T-helper 22 cell (primary cell): ENCODE measurements at regions not wholly inside any gene's neighbourhood (a gene's known extent, or its start where the extent isn't known, plus 50 kb on each side); places are given as distances from the start of the nearest gene placed in this dataset.

ENCODE experiments used
- DNase-seq: peaks from one replicate; pipeline ENCODE4 v3.0.0-alpha.2; 2020; ENCODE audit warnings: low read depth

DNA sequence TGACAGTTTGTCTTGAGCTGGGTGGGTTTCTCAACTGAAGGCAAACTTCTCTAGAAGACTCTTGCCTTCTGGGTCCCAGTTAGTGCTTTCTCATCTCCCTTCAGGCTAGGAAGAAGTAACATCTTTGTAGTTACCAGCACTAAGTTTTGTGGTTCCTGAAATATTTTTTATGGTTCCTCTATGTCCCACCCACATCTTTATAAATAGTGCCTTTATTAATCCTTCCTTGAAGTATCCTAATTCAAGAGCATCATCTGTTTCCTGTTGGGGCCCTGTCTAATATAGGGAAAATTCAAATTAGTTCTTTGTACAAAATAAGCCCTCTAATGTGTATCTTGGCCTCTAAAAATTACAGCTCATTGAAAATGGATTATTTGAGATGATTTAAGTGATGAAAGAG is 147.4 kb upstream of the MAOA start:
- no peak for DNase-seq

DNA sequence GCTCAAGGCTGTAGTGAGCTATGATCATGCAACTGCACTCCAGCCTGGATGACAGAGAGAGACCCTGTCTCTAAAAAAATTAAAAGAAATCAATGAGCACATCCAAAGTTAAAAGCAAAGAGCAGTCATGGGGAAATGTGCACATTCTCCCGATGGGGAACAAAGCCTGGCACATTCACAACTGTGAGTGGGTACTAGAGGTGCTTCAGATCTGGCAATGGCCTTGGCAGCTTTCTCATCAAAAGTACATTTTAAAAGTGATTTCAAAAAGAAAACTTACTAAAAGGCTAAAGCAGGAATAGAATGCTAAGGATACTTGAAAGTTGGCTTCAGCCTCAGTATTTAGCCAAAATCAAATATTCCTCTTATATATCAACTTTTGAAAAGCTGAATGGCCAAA is 145.9 kb upstream of the MAOA start:
- no peak for DNase-seq

DNA sequence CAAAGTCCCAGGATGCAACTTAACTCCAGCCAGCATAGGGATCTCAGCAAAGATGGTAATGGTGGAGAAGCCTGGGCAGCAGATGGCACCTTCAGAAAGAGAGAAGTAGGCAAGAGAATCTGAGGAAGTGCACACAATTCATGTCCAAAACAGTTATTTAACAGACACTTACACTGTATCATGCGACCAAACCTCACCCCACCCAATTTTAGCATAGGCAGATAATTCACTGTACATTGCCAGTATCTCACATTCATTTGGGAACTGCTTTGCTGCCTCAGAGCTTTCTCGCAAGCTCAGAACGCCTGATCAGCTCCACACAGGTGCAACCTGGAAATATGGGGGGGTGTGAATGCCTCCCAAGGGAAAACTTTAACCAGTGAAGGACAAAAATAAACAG is 143.0 kb upstream of the MAOA start:
- no peak for DNase-seq

DNA sequence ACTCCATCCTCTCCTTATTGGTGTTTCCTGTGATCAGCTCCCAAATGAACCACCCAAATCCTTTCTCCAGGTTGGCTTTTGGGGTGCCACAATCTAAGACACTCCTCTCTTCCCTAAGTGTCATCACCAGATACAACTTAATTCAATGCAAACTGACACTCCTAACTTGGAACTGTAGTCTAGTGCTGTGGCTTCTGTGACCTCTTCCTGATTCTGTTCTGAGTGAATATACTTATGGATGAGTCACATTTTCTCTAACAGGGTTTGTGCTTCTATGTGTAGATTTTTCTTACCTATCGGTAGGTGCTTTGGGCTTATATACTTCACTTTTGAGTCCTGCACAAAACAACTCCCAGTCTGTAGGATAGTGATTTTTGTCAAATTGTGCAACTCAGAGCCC is 141.3 kb upstream of the MAOA start:
- DNase-seq = no peak

DNA sequence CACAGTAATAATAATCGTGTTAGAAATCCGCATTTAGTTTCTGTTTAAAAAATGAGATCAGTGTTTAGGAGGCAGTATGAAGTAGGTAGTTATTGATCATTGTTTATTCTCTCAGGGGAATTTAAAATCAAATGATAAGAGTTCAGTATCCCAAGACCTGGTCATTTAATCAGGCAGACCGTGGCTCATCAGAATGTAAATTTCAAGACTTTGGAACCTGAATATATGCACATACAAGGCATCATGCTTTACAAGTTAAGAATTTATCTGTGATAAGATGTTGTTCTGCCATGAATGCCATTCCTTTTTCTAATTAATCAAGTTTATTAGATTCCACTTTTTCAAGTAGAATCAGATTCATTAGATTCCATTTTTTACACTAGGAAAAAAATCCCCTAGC is 133.5 kb upstream of the MAOA start:
- DNase-seq = no peak

DNA sequence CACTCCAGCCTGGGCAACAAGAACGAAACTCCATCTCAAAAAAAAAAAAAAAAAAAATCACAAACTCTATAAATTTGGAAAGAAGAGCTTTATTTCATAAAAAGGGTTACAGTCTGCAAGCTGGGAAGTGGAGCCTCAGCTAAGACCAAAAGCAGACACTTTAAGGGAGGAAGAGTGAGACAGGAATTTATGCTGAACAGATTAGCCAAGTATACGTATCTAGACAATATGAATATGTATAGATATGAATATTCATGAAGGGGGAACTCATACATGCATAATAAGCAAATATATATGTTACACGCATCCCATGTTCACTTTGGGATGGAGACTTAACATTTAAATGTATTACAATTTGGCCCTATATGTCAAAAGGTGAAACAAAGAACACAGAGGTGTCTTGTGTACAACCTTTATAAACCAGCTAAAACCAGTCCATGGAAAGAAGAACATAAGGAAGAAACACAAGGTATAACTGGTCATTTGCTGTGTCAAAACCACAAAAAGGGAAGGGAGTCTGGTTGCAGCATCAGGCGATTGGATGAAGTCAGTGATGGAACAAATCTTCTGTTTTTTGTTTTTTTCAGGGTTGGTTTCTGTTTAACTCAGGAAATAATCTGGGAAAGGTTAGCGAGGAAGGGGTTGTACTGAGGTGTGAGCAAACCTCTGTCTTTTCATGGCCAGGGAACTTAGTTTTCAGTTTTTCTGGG is 130.0 kb upstream of the MAOA start:
- DNase-seq = no peak

DNA sequence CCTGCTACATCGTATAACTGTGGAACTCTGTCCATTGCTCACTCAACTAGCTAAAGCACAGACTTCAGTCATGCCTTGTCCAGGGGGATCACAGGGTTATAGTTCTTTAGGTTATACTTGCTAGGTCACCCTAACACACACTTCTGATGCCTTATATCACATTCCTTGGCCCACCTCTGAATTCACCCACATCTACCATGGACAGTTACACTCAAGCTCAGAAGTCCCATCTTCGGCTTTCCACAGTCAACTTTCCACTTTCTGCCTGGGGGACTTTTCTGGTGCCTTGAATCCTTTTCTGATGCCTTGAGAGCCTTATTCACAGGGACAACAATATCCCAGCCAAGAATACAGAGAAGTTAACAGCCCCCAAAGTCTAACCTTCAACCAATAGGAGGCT is 129.2 kb upstream of the MAOA start:
- no peak for DNase-seq

DNA sequence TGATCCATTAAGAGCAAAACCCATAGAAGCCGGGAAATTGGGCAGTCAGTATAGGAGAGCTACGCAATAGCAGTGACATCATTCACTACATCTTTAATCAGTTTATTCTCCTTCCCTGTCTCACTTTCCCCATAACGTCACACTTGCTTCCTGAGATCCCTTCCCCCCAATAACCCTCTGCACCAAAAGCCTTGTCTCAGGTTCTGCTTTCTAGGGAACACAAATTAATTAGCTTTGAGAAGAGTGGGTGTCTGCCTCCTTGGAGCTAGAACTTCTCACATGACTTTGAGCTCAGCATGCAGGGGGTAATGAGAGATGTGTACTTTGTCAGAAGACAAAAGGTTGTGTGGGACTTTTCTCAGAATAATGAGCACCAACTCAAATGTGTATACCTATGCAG is 128.3 kb upstream of the MAOA start:
- no peak for DNase-seq

DNA sequence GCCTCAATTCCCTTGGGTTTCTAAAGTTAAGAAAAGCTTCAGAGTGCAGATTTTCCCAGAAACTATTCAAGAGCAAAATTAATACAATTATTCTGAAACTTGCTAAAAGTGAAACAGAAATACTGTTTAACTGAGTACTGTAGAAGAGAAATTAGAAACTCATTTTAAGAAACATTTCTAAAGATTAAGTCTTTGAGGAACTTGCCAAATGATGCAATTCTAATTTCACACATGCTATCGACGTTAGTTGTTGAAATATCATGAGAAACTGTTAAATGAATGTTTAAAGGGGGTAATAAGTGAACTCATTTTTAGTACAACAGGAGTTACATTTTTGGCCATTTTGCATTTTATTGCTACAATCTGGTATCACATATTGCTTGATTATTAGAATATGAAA is 125.3 kb upstream of the MAOA start:
- no peak for DNase-seq

DNA sequence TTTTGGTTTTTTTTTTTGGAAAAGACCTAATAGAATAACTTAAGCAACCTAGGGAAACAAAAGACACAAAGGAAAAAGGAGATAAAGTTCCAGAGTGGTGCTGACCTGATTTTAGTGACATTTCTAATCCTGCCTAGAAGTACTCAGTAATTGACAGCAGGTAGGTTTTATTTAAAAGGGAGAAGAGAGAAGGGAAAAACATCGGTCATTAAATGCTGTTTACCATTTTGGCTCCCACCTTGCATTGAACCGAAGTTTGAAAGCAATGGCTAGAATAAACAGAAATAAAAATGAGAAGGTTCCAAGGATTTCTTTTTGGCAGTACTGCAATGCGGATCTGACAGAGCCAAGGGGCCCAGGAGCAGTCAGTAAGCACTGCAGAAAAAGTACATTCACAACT is 115.8 kb upstream of the MAOA start:
- DNase-seq = no peak

DNA sequence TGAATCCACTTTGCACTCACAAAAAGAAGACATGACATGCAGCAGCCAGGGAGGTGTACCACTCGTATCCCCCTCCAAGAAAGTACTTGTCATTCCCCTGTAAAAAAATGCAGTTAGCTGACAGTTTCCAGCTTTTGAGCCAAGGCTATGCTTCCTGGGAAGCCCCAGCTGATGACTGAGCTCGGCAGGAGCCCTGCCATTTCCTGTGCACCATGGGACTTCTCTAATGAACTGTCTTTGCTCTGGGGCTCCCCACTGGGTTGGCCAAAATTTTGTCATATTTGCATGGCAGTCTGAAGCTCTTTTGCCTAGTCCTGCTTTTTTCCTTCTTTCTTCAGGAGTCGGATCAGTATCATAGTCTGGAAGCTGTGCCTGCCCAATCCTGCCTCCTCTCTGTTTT is 104.5 kb upstream of the MAOA start:
- no peak for DNase-seq

DNA sequence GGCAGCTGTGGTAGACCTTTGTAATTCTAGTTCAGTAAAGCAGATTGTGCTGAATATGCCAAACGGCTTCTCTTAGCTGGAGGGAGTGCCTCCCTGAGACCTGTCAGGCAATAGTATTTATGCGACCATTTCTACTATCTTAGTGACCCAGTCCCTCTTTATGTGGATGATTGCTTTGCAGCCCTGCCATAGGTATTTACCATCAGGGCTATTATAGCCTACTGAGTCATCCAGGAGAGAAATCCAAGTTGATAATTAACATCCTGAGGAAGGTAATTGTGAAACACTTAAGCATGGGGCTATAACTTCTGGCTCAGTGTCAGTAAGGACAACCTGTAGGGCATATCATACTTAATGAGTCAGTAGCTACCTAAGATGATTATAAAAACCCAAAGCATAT is 103.9 kb upstream of the MAOA start:
- DNase-seq = no peak

DNA sequence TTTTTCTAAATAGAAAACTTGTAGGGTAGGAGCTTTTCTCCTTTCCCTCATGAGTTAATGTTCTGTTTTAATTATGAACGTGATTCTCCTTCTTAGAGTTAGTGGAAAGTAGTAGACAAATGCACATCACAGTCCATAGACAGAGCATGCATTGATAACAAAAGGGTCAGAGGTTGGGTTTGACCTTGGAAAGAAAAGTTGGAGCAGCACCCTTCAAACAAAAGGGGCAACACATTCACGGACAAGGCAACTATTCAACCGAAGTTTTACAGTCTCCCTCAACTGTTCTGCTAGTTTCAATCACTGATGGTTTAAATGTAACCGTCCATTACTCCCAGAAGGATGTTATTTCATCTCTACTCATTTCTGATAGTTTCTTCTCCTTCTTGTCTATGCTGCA is 103.4 kb upstream of the MAOA start:
- DNase-seq = no peak

DNA sequence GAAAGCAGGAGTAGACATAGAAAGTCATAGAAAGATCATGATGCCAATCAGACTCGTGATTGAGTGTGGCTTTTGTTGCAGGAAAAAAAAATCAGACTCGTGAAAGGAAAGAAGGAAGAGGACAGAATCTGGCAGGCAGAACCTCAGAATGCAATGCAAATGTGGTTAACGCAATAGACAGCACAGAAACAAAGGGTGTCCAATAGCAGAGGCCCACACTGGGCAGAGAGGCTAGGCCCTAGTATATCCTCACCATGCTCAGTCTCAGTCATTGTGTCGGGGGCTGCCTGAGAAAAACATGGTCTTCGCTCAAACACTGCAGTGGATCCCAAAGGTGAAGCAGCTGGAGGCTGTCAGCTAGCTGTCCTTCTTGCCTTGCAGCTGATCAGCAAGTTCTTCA is 102.8 kb upstream of the MAOA start:
- DNase-seq = no peak

DNA sequence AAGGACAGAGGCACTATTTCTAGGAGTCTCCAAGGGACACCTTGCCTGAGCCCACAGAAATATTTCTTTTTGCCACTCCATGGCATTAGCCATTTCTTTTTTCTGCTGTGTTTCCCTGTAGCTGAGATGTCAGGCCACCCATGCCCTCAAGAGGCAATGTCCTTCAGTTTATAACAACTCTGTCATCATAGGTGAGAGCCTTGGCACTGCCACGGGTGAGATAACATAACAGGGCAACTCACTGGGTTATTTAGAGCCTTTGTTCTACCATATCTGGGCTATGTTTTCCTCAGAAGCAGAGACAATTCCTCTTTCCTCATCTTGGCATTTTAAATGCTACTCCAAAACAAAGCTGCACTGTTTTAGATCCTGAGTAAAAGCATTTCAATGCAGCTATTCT is 99.9 kb upstream of the MAOA start:
- no peak for DNase-seq

DNA sequence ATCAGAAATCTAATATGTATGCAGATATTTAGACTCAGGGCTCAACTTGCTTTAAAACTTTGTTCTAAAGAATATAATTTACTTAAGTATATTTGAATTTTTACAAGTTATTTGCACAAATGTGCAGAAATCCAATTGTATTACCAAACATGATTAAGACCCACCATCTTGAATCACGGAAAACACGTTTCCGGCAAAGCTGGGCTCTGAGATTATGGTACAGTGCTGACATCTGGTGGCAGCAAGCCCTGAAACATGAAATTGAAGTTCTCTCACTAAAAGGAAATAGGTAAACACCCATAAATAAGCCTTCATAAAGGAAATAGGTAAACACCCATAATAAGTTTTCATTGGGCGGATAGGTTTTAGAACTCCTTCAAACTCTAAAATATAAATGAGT is 98.3 kb upstream of the MAOA start:
- peak; percentile 2 for DNase-seq

DNA sequence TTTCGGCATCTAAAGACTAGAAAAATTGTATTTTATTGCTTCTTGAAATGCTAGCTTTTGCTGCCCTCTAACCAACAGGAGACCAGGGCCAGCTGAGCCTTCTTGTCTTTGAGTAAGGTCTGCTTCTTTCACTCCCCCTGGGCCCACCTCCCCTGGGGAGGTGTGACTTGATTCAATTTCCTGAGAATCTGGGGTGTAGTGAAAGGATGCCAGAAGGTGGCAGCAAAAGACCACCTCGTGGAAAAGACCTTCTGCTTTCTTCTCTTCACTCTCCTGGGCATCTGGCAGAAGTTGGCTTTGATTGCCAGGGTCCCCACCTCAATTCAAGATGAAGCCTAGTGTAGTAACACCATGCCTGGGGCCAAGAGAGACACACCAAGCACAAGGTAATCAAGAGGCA is 96.5 kb upstream of the MAOA start:
- DNase-seq = no peak

DNA sequence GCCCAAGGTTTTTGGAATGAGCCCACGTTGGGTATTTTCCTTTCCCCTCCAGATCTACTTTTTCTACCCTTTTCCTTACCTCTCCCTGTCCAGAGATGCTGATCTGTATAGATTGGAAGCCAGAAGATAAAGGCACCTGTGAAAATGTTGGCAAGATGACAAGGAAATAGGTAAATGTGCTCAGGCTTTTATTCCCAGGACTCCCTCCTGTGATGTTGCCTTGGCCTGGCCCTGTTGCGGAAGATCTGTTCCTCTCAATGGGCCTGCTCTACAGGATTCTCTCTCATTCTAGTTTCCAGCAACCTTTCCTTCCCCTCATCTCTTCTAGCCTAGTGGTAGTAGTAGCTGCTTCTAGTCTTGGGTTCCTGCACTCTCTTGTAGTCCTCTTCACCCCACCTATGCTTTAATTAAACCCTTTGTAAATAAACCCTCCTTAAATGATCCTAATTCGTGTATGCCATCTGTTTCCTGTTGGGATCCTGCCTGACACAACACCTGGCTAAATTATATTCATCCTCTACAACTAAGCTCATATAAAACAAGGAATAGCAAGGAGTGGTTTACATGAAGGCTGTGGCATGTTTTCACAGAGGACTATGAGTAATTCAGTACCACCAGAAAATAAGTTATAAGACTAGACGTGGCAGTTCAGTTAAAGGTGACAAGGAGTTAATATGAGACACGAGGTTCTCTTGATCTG is 95.7 kb upstream of the MAOA start:
- DNase-seq = no peak

DNA sequence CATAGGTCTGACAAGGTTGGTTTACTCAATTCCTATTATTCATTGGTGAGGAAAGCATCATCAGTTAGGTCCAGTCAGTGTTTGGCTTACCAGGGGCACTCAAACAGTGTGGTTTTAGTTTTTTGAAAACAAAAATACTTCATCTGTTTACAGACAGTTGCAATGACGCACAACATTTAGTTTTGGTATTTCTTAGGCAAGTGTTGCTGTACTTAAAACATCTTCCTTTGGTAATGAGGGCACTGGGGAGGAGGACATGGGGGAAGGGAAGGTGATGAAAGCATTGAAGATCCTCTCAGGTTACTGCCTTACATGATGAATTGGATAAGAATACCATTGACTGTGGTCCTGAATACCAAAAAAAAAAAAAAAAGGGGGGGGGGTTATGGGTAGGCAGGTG is 93.7 kb upstream of the MAOA start:
- no peak for DNase-seq

DNA sequence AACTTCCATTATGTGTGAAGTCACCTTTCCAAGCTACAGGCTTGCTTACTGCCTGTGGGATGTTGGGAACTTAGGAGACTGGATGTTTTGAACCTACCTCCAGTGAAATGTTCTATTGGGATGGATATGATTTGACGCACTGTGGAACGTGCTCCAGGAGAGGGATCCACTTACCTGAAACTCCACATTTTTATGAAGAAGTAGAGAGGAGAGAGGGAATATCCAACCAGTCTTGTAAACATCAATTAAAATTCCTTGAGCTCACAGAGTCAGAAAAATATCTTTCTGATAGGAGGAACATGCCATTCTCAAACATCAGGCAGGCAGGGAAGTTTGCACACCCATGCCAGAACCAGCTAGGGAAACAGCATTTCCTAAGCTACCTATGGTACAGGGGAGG is 91.1 kb upstream of the MAOA start:
- no peak for DNase-seq

DNA sequence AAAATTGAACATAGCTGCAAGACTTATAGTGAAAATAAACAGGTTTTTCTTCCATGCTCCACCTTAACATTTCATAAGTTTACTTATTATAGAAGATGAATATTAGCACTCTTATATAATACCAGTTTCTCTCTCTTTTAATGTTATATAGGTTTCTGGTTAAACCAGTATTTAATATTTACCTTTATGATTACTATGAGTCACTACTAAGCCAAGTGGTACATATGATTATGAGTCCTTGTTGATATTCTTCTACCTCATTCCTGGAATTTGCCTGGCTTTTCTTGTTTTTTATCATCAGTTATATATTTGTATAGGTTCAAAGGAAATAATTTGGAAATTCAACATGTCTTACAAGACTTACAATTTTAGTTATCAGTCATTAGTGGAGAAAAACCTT is 89.9 kb upstream of the MAOA start:
- no peak for DNase-seq

DNA sequence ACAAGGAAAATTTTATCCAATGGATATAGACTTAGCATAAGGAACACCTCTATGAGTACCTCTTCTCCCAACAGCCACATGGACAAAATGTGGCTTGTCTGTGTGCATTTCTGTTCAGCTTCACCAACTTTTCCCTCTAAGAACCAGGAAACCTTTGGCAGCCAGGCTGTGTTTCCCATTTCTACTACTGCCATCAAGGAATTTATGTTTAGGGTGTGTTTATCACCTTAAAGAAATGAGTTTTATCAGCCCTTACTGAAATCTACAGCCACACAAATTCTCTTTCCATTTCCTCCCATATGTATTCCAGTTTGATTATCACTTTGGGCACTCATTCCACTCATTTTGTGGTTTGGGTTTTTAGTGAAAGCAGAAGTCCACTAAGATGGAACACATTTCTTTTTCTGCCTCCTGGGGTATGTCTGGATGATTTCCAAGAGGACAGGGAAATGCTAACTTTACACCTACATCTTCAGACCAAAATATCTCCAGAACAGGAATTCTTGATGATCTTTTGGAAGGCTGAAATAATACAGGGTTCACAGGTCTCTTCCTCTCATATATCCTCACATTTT is 82.6 kb upstream of the MAOA start:
- DNase-seq = no peak

DNA sequence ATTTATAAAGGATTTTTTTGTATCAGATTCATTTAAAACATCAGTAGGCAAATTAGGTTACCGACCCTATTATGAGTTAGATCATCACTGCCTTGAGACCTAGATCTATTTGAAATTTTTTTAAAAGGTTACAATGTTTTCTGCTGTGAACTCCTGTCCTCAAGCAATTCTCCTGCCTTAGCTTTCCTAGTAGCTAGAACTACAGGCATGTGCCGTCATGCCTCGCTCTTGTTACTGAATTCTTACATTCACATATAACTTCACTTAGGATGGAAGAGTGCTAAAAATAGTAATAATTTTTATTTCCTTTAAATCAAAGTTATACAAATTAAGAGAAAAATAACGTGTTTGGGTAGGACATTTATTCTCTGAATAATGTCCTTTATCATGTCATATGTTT is 75.5 kb upstream of the MAOA start:
- no peak for DNase-seq

DNA sequence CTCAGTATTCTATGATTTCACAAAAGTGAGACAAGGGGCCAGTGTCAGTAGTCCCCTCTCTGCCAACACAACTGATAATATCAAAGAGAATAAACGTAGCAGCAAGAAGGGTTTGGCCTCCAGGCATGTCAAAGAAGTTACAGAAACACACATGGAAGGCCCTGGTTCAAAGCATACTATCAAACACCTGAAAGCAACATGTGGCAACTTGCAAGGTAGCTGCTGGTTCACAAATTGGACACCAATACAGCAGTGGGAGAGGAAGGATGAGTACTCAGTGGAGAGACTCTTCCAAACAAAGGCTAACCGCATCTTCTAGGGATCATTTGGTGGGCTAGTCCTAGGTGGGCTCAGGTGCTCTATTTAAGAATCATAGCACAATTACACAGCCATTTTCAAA is 74.9 kb upstream of the MAOA start:
- DNase-seq = no peak
